Right renal cortex interstitium (tissue), 3 donors: ENCODE measurements at regions not wholly inside any gene's neighbourhood (a gene's known extent, or its start where the extent isn't known, plus 50 kb on each side); places are given as distances from the start of the nearest gene placed in this dataset.
"Not testable (repeated sequence)": the region's sequence is repeated elsewhere in the genome, so short reads cannot be mapped to it uniquely, and the experiment has no call there.

Source experiments
- DNase-seq, 3 donors: peaks; one replicate each; pipeline ENCODE4 v3.0.0-alpha.2; 2013; ENCODE audit warnings: low read depth in 3 of 3, low spot score in 2 of 3

GRCh38 chr14:65834051-65834450, 421.5 kb downstream of the FUT8 start:
- DNase-seq, result no peak

DNA sequence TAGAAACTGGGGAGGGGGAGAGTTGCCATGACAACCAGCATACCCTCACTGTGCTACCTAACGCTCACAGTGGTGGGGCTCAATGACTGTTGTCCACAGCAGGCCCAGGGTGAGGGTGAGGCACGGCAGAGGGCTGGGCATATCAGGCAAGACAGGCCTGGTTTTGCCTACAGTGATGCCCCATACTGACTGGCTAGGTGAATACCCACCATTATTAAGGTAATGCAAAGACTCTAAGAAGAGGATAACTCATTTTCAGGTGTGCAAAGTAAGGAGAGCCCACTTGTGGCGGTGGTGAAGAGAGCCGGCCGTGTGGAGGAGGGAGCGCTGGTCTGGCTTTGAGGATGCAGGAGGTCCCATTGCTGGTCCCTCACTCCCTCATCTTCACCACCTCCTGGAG, 422.3 kb downstream of the FUT8 start:
- no peak for DNase-seq

GRCh38 chr14:65835501-65835900, 423.0 kb downstream of the FUT8 start:
- DNase-seq, result no peak

- DNase-seq, result no peak
Measured at GRCh38 chr14:65838565-65838964, 426.0 kb downstream of the FUT8 start.

- DNase-seq, result no peak
Measured at GRCh38 chr14:65840118-65840751, 427.7 kb downstream of the FUT8 start.

DNA sequence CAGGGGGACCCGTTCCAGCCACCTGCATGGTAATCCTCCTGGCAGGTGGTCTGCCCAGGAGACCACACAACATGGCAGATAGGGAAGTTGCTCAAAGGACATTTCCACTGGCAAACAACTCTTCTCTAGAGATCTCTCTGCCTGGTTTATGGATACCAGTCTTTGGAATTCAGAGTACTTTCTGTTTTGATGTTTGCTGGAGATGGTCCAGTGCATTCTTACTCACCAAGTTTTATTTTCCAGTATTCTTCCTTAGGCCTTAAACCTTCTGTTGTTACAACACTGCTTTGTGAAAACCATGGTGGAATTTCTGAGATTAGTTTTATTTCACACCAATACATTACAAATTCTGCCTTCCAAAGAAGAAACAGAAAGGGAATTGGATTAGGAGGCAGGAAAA, 428.3 kb downstream of the FUT8 start:
- DNase-seq, result no peak

GRCh38 chr14:65846196-65846868, 433.8 kb downstream of the FUT8 start:
- DNase-seq, result no peak

DNA sequence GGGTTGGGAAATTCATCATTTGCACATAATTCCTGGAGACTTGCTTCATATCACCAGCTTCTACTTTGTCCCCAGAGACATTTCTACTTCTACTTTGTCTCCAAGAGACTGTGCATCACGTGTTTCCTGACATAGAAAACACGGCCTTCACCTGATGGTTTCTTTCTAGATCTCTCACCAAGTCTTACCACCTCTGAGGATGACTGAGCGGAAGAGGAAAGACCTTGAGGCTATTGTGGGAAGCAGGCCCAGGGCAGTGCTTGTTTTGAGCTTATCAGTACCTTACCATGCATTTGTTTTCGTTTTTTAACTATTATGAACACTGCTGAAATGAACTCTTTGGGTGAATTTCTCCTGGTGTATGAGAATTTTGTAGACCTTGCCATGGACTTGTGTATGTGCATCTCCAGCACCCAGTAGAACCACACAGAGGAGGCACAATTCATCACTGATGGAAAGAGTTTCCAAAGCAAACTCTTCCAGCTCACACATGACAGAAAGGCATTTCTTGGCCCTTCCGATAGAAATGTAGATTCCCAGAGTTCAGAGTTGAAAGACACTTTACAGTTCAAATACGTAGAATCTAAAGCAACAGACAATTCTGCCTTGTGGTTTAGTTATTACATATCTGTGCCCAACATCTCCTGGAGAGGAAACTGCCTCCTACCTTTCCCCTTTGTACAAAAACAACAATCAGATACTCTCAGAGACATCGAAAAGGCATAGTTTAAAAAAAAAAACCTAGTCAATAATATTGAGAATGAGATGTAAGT, 434.7 kb downstream of the FUT8 start:
- no peak for DNase-seq

- not testable (repeated sequence) for DNase-seq
Measured at GRCh38 chr14:65847931-65848330, 435.4 kb downstream of the FUT8 start.

DNA sequence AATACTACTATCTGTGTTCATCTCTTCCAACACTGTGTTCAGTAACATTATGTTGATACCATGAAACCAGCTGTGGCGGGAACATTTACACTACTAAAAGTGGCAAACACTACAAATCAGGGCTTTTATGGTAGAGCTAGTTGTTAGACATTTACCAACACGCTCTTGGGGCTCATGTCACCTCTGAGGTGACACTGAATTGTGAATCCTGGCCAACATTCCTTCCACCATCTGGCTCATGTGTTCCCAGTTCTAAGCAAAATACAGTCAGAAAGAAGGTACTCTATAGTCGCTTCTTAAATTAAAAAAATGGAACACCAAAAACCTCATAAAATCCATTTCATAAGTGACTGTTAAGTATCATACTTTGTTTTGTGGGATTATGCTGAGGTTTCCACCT, 436.6 kb downstream of the FUT8 start:
- no peak for DNase-seq

GRCh38 chr14:65849558-65849957, 437.0 kb downstream of the FUT8 start:
- no peak for DNase-seq

DNA sequence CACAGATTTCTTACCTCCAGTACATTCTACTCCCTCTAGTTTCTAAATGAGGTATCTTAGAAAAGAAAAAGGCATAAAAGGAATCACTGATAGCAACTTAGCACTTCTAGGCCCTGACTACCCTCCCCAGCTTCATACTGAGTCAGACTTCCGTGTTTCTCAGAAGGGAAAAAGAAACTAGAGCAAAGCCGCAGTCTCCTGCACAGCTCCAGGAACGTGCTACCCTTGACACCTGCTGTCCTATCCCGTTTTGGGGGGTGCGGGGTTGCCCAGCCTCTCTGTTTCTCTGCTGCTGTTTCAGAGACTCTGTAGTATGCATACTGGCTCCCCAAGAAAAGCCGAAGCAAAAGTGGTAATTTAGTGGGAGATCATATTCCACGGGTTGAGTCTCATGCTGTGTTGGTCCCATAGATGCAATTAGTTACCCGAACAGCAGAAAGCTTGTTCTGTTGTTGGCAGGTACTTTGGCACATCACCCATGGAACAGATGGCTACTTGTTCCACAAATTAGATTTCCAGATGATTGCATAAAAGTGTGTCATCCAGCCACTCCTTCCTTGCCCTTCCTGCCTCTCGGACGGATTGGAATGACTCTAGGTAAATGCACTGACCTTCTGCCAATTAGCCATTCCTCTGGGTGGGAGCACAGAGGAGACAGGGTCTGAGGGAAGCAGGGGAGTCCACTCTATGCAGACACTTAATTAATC, 438.1 kb downstream of the FUT8 start:
- no peak for DNase-seq

GRCh38 chr14:65852689-65853088, 440.2 kb downstream of the FUT8 start:
- DNase-seq, result no peak

DNA sequence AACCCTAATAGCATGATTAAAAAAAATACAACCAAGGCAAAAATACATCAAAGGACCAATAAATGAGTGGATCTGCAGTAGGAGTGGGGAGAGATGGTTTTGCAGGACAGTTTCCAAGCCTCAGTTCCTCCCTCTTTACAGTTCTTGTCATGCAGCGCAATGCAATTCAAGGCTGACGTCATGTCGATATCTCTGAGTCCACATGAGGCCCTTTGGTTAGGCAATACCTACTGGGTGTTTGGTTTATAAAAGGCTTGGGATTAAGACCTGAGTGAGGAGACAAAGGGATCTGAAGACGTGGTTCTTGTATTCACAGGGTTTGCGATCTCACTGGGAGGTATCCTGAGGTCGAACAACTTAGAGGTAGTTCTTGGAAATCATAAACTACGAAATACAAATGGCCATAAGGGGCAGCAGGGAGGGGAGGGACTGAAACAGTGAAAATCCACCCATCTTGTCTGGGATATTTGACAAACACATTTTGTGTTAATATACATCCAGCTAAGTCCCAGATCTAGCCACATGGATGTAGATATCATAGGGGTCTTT, 441.0 kb downstream of the FUT8 start:
- no peak for DNase-seq

- DNase-seq, result no peak
Measured at GRCh38 chr14:65854215-65854614, 441.7 kb downstream of the FUT8 start.

- no peak for DNase-seq
Measured at GRCh38 chr14:65860956-65861611, 448.6 kb downstream of the FUT8 start.

GRCh38 chr14:65864549-65864948, 452.0 kb downstream of the FUT8 start:
- DNase-seq, result no peak

GRCh38 chr14:65864984-65865383, 452.5 kb downstream of the FUT8 start:
- no peak for DNase-seq

DNA sequence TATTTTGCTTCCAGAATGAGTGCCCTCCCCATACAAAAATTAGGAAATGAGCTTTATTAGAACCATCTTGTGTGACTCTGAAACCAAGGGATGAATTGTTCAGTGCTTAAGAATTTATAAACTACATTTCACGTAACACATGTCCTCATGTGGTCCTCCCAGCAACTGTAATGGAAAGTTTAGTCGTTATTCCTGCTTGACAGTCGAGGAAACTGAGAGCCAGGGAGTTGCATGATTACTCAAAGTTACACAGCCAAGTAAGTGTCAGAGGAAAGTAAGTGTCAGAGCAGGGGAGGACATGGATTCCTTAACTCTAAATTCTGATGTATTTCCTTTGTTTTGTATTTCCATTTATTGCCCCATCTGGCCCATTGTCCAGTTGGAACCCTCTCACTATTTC, 453.9 kb downstream of the FUT8 start:
- DNase-seq, result no peak

DNA sequence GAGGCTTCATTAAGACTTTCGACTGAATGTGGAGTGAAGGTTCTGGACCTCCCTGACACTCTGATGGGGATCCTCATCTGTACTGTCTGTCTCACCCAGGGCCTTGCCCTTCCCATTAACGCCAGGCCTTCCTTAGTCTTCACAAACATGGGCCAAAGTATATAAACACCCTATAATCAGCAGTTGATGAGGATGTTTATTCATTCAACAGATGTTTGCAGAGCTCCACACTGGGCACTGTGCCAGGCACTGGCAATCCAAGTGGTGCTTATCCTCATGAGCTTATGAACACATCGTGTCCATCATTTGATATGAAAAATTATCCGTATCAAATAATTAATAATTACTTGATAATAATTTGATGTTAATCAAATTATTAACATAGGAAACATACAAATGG, 454.4 kb downstream of the FUT8 start:
- DNase-seq, result no peak

DNA sequence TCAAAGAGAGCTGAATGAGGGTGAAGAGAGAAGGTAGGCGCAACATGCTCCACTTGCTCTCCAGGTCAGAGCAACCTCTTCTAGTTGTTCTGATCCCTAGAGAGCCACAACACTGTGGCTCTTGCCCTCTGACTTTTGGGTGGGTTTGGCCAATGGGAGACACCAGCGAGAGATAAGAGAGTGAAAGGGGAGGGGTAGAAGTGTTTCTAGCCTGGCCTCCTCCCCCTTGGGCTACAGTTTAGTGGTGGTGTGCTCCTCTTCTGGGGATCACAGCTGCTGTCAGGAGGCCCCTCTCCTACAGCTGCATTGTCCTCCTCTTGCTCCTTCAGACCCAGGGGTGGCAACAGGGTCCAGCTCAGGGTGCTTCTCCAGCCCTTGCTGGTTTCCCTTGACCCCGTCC, 454.8 kb downstream of the FUT8 start:
- DNase-seq, result no peak
